ENCODE measurements at regions not wholly inside any gene's neighbourhood (a gene's known extent, or its start where the extent isn't known, plus 50 kb on each side); places are given as distances from the start of the nearest gene placed in this dataset.

GRCh38 chr6:97885828-97886227, 602.8 kb upstream of the MMS22L start:
- TF ChIP-seq, protein P1, sequence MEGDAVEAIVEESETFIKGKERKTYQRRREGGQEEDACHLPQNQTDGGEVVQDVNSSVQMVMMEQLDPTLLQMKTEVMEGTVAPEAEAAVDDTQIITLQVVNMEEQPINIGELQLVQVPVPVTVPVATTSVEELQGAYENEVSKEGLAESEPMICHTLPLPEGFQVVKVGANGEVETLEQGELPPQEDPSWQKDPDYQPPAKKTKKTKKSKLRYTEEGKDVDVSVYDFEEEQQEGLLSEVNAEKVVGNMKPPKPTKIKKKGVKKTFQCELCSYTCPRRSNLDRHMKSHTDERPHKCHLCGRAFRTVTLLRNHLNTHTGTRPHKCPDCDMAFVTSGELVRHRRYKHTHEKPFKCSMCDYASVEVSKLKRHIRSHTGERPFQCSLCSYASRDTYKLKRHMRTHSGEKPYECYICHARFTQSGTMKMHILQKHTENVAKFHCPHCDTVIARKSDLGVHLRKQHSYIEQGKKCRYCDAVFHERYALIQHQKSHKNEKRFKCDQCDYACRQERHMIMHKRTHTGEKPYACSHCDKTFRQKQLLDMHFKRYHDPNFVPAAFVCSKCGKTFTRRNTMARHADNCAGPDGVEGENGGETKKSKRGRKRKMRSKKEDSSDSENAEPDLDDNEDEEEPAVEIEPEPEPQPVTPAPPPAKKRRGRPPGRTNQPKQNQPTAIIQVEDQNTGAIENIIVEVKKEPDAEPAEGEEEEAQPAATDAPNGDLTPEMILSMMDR (IDR thresholded peaks at IDR 0.05; ENCODE audit: low read depth, low read length, poor library complexity, severe bottlenecking): no peak
- TF ChIP-seq EZH2phosphoT487 (IDR thresholded peaks at IDR 0.05; ENCODE audit: borderline replicate concordance, low read length): no peak
